ENCODE measurements at regions not wholly inside any gene's neighbourhood (a gene's known extent, or its start where the extent isn't known, plus 50 kb on each side); places are given as distances from the start of the nearest gene placed in this dataset.

- no peak for DNase-seq (ENCODE audit: low spot score)
- in situ Hi-C loops (cut with MboI; ENCODE audit: low pct_unique_long_range_greater_than_20kb, low sequenced_read_pairs, unreplicated experiment): no loop called here
- TF ChIP-seq CTCF (IDR thresholded peaks at IDR 0.05; ENCODE audit: extremely low read depth, insufficient read depth, missing control alignments): no peak
Measured at GRCh38 chr7:142443216-142444010, 185.6 kb upstream of the PRSS58 start.

GRCh38 chr7:142442396-142442795 lies 184.5 kb upstream of the PRSS58 start:
- no peak for TF ChIP-seq CTCF (IDR thresholded peaks at IDR 0.05; ENCODE audit: extremely low read depth, insufficient read depth, missing control alignments)
- in situ Hi-C loops (cut with MboI; ENCODE audit: low pct_unique_long_range_greater_than_20kb, low sequenced_read_pairs, unreplicated experiment): no loop called here
- no peak for DNase-seq (ENCODE audit: low spot score)

- TF ChIP-seq CTCF (IDR thresholded peaks at IDR 0.05; ENCODE audit: extremely low read depth, insufficient read depth, missing control alignments): no peak
- in situ Hi-C loops (cut with MboI; ENCODE audit: low pct_unique_long_range_greater_than_20kb, low sequenced_read_pairs, unreplicated experiment): no loop called here
Measured at GRCh38 chr7:142440906-142441411, 183.1 kb upstream of the PRSS58 start.

GRCh38 chr7:142440219-142440905 lies 182.5 kb upstream of the PRSS58 start:
- no peak for TF ChIP-seq CTCF (IDR thresholded peaks at IDR 0.05; ENCODE audit: extremely low read depth, insufficient read depth, missing control alignments)
- DNase-seq (ENCODE audit: low spot score): no peak
- in situ Hi-C loops (cut with MboI; ENCODE audit: low pct_unique_long_range_greater_than_20kb, low sequenced_read_pairs, unreplicated experiment): no loop called here

More at GRCh38 chr7:142440906-142441411, 183.1 kb upstream of the PRSS58 start:
- no peak for DNase-seq (ENCODE audit: low spot score)

GRCh38 chr7:142439739-142440138 lies 181.9 kb upstream of the PRSS58 start:
- in situ Hi-C loops (cut with MboI; ENCODE audit: low pct_unique_long_range_greater_than_20kb, low sequenced_read_pairs, unreplicated experiment): no loop called here
- TF ChIP-seq CTCF (IDR thresholded peaks at IDR 0.05; ENCODE audit: extremely low read depth, insufficient read depth, missing control alignments): no peak
- no peak for DNase-seq (ENCODE audit: low spot score)

GRCh38 chr7:142438923-142439515 lies 181.2 kb upstream of the PRSS58 start:
- in situ Hi-C loops (cut with MboI; ENCODE audit: low pct_unique_long_range_greater_than_20kb, low sequenced_read_pairs, unreplicated experiment): no loop called here
- TF ChIP-seq CTCF (IDR thresholded peaks at IDR 0.05; ENCODE audit: extremely low read depth, insufficient read depth, missing control alignments): no peak
- no peak for DNase-seq (ENCODE audit: low spot score)
